Fibroblast of the conjunctiva (primary cell): ENCODE measurements at regions not wholly inside any gene's neighbourhood (a gene's known extent, or its start where the extent isn't known, plus 50 kb on each side); places are given as distances from the start of the nearest gene placed in this dataset.

Source experiments
- DNase-seq: peaks from one replicate; pipeline ENCODE4 v3.0.0-alpha.2; 2010; ENCODE audit warnings: low read depth

DNA sequence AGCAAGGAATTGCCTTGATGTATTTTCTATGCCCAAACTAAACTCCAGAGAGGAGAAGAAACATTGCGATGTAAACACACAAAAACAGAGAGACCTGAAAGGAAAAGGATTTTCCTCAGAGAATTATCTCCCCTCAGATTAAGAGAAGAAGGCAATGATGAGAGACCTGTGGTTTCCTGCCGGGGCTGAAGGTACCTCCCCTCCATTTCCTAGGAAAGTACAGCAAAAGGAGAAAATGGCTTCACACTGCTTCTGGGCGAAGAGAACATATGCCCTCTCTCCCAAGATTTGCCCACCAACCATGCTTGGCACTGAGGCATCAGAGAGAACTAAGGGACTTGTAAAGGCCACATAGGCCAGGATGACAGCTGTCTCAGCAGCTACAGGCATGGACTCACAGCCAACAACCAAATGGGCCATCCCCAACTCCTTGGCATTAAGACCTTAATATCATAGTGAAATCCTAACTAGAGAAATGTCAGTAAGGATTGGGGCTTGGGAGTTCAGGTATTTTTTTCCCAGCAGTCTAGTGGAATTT, 523.0 kb downstream of the PTPRC start:
- DNase-seq = no peak

DNA sequence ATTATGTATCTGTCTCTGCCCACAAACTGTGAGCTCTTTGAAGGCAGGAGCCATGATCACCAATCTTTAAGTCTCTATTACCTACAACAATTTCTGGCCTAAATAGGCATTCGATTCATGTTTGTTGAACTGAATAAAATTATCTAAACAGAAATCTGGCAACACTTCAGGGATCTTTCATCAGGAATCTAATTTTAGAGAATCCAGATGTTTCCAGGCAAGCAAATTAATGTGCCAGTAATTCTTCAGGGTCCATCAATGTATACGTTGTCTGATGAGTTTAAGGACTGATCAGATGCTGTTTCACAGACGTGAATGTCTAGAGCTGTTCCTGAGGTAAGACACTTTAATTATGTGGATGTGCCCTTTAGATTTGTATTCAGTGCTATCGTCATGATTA, 524.4 kb downstream of the PTPRC start:
- DNase-seq = no peak

DNA sequence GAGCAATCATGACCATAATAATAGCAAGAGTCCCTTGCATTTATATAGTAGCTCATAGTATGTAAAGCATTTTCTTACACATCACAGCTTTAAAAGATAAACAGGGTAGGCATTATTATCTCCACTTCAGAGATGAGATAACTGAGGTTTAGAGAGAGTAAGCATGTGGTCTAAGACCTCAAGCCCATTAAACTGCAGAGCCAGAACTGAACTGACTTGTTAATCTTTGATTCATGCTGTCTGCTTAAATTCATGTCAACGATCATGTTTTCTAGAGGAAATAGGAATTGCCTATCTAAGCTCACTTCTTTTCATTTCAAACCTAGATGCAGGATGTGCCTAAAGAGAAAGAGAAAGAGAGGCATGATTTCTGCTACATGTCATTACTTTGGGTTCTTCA, 524.8 kb downstream of the PTPRC start:
- no peak for DNase-seq

DNA sequence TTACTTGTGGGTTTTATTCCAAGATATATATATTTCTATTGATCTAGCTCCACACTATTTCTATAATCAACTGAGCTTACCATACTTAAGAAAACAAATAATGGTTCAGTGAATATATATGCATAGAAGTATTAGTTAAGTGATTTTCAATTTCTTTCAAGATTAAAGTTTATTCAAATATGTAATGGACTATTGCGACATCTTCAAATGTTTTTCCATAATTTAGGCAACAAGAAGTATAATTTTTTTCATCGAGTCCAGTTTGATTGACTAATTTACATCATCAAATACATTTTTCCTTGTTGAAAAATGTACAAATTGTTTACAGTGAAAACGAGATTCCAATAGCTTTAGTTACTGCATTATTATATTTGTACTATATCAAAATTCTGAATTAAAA, 528.6 kb downstream of the PTPRC start:
- DNase-seq = no peak

DNA sequence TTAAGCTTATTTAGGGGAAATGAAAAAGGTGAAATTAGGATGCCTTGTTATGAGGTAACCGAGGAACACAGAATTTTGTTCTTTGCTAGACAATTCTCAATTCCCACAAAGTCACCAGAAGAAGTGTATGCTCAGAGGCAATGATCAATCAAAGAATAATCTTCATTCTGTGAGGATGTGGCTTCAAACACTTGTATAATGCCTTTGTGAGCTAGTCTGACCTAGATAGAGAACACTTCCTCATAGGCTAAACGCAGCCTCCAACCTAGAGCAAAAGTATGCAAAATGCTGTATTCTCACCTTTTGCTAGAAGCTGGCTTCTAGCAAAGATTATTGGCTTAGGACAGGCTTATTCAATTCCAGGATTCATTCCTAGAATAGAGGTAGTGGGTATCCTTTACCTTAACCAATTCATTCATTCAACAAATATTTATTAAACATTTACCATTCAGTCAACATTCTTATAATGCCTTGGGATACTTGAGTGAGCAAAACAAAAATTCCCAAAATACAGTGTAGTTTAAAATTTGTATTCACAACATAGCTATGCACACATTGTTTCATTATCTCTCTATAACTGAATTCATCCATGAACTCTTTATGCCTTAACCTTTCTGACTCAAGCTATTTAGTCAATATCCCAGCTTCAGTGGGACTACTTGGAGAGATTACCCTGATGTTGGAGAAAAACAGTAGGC, 530.2 kb downstream of the PTPRC start:
- DNase-seq = no peak

DNA sequence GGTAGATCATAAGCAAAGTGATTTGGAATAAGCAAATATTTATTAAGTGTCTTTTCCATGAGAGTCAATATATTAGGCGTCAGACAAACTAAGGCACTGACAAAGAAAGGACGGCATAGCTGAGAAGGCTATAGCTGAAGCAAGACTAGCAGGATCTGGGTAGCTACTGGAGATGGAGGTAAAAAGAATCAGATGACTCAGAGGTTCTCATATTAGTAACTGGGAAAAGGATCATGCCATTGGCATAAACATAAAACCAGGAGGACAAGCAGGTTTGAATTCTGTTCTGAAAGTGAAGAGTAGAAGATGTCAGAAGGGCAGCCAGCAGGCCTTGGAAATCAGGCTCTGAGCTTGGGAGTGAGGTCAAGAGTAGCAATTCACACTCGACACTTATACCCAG, 531.9 kb downstream of the PTPRC start:
- DNase-seq = no peak

DNA sequence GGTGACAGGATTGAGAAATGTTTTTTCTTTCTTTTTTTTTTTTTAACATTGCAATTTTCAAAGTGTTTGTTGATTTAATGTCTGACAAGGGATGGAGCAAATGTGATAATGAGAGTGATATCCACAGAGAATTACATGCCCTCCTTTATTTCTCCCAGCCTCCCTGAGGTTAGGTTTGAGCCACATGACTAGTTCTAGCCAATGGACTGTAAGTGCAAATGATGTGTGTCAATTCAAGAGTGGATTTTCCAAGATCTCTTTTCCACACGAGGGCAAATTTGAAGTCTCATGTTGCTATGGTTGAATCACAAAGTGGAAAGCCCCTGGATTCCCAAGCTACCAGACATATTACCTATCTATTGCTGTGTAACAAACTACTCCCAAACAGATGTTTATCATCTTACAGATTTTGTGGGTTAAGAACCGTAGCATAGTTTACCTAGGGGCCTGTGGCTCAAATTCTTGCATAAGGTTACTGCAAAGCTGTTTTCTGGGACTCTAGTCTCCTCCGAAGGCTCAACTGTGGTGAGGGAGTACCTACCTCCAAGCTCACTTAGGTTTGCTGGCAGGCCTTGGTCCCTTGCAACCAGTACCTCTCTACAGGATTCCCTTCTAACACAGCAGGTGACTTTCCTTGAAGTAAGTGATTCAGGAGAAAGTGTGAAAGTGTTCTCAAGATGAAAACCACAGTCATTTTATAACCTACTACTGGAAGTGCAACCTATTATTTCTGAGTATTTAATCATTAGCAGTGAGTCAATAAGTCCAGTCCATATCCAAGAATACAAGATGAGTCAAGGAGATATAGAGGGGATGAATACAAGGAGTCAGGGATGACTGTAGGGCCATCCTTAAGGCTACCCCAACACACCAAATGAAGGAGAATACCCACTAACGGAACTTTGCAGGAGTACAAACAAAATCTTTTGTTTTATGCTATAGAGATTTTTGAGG, 533.6 kb downstream of the PTPRC start:
- no peak for DNase-seq

DNA sequence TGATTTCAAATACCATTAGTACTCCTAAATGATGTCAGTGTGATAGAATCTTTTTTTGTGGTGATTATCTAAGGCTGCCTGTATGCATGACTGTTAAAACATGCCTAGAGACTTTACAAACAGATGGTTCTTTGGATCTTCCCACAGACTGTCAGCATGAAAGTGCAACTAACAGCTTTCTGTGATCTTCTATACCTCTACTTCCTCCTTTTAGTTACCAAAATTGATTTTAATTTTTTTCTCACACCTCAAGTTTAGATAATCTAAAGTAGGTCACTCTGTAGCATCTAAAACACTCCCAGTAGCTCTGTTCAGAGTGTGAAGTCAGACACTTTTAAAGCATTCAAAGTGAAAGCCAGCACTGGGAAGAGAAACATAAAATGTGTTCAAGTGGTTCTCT, 534.5 kb downstream of the PTPRC start:
- DNase-seq = no peak

DNA sequence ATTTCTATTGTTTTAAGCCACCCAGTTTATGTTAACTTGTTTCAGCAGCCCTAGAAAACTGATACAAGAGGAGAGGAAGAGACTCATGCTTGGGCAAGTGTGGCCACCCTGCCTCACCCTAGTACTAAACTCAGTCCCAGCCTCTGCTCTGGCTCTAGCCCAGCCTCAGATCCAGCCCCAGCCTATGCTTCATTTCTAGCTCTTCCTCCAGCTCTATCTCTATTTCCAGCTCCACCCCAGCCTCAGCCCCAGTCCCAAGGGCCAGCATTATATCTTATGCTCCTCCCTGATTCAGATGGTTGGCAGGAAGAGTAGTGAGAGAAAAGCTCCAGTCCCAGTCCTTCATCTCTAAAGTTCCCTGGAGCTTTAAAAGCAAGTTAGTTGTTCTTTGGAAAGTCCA, 535.5 kb downstream of the PTPRC start:
- no peak for DNase-seq

DNA sequence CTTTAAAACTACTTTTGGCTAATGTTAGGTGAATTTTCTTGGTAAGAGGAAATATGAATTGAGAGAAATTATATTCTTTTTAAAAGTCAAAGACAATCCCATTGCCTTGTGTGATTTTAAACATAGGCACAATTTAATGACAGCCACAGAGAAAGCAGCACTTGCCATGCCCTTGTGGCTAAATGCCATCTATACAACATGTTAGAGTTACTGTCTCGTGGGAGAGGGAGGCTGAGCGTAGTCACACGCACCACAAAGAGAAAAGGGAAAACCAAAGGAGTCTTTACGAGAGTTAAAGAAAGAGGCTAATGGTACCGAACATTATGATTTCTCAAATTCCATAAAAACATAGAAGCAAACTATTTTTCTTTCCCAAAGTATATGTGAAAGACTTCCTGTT, 537.9 kb downstream of the PTPRC start:
- no peak for DNase-seq

DNA sequence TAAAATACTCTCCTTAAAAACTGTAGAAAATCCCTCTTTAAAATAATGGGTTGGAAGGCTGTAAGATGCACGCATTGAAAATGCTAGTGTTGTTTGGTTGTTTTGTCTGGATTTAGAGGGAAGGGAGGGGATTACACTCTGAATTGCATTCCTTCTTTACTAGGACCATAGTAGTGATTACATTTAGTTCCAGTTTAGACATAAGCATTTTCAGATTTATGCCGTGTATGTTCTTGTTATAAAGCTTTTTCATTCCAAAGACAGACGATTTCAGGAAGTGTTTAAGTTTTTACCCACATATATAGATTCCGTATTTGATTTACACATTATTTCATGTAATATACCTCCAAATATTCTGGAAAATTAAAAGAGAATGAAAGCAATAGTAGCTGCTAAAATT, 538.4 kb downstream of the PTPRC start:
- DNase-seq = no peak

DNA sequence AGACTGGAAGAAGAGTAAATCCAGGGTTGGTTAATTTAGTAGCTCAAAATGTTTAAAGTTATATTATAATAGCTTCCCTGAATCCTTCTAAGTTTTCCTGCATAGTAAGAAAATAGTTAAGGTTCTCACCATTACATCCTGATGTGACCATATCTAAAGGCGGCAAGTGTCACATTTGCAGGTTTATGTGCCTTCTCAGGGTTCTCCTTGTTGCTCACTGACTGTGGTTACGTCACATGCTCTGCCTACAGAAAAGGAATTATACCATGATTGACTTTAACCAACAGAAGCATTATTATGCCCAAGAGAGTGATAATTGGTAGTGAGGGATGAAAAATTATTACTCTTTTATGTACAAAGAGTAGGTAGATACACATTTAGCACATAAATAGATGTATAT, 539.8 kb downstream of the PTPRC start:
- DNase-seq = no peak

DNA sequence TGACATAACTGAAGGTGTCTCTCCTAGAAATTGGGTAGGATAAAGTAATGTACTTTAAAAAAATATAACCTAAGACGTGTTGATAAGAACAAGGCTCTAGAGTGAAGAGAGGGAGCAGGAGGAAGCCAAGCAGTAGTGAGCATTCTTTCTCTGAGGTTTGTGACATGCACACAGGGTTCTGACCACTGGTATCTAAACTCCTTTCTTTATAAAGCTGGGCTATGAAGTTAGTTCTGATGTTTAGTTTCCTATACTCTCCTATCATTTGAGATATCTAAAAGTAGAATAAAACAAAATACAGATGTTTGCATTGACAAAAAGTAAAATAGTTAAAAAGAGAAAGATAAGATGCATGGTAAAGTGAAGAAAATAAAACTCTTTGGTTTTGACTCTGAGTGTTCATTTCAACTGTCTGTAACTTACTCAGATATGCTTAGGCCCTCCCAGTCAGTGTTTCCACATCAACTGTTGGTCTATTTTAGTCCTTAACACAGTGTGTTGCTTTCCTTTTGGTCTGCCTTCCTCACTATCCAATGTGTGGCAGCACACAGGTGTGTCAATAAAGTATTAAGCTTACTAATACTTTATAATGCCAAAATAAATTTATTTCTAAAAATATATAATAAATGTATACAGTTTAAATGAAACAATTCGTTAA, 543.5 kb downstream of the PTPRC start:
- DNase-seq = no peak

DNA sequence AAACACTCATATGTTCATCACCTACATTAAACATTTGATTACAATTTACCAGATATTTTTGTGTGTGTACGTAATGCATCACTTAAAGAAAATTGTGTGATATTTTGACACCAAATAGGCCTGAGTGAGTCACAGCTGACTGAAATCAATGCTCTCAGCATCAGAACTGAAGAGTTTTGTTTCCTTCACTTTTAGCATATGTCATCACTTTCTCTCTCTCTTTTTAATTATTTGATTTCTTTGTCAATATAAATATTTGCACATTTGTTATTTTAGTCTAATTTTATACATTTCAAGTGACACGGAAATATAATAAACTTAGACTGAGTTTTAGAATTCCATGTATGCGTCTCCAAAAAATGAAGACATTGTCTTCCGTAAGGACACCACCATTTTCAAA, 545.3 kb downstream of the PTPRC start:
- DNase-seq = no peak

DNA sequence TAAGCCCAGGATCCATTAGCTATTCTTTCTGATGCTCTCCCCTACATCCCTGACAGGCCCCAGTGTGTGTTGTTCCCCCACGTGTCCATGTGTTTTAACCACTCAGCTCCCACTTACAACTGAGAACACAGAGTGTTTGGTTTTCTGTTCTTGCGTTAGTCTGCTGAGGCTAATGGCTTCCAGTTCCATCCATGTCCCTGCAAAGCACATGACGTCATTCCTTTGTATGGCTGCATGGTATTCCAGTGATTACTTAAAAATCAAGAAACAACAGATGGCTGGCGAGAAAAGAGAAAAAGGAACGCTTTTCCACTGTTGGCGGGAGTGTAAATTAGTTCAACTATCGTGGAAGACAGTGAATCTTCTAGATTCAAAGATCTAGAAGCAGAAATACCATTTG, 556.0 kb downstream of the PTPRC start:
- DNase-seq = no peak

DNA sequence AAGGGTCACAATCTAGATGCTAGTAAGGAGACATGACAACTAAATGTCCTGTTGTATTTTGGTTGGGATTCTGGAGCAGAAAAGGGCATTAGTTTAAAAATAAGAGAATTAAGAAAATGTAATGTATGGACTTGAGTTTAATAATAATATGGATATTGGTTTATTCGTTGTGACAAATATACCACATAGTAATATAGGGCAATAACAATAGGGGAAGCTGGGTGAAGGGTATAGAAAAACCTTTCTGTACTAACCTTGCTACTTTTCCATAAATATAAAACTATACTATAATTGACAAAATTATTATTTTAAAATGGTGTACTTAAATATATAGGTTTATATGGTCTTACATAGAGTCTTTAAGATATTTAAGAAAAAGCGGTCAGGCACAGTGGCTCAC, 558.9 kb downstream of the PTPRC start:
- no peak for DNase-seq

DNA sequence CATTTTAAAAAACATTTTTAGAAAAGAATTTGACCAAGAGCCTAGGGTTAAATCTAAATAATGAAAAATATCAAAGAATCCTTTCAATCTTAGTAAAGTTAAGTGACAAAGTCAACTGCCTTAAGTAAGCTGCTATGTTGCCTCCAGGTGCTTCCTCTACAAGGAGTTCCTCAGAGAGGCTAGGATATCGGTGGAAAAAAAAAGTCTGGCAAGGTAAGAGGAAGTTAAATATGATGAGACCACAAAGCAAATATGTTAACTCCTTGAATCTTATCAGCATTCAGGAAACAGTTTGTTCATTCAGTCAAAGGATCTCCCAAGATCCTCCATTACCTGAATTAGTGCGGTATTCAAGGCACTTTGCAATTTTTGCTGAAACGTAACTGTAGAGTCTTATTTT, 563.5 kb downstream of the PTPRC start:
- DNase-seq = no peak

DNA sequence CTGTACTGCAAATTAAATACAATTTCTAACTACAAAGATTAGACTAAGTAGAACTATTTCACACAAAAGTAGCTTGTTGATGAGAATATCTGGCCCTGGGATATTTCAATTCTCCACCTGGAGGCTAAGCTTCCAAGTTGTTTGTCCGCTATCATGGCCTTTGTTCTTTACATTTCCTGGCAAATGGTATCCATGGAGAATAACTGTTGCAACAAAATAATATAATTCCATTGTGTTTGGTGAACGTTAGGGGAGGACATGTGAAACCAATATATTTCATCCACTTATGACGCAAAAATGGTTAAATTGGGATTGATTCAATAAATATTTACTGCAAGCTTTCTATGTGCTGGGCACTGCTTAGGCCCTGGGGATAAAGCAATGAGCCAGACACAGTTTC, 565.4 kb downstream of the PTPRC start:
- no peak for DNase-seq

DNA sequence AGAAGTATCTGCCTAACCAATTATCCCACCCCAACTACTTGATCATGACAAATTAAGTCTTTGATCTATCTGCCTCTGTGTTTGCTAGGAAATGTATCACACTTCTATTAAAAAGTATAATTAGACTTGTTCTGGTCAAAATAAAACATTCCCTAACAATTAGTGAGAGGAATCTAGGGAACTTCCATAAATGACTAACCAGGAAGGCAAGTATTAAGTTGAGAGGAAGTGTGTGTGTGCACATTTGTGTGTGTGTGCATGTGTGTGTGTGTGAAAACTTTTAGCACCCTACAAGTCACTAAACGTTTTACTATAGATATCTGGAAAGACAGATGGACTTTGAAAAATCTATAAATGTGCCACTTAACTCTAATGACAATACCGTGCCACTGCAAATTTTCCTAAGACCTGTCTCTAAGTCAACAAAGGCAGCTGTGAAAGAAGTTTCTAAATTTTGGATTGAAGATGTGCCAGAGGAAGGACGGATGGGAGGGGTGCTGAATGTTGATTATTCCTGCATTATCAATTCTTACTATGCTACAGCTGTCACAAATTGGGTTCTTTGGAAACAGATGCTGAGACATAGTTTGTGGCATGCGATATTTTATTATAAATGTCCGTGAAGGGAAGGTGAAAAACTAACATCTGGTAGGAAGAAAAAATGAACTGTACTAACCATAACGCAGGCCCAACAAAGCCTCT, 567.1 kb downstream of the PTPRC start:
- DNase-seq = no peak

DNA sequence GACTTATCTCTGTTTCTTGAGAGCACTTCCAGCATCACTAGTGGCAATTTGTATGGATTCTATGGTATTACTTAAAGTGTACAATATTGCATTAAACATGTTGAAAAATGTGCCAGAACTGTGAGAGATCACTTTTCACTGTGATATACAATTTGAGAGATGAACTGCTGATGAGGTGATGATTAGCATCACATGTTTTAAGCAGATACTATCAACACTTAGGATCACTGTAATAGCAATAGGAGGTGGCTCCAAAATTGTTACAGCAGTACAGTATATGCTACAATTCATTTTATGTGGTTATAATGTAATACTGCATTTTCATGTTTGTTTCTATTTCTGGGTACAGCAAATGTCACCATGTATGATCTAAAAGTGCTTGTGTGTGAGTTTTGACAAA, 570.0 kb downstream of the PTPRC start:
- DNase-seq = no peak

DNA sequence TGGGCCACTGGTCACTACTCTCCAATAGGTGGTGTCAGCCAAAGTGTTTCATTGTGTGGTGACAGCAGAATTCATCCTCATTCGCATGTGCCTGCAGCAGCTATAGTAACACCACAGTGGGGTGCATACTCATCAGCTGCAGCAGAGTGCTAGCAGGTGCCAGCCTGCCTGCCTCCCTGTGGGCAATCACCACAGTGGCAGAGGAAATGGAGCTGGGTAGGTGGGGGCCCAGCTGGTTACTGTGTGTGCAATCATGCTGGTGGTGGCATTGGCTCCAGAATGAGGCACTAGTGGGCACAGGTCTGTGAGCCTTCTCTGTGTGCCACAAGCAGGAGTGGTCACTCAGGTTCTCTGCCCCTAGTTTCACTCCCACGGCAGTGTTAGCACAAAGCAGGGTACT, 579.2 kb downstream of the PTPRC start:
- no peak for DNase-seq

DNA sequence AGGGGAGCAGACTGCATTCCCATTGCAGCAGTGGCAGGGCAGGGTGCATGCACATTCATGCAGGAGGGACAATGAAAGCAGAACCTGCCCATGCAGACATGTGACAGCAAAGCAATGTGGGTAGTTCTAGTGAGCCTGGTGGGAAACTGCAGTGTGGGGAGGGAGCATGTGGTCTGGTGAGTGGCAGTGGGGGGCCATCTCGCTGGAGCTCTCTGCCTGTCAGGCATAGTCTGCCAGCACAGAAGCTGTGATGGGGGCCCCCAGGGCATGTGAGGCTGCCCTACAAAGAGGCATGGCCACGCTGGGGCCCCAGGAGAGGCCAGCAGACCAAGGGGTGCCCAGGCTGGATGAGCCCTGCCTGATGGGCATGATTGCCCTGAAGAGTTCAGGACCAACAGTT, 579.7 kb downstream of the PTPRC start:
- DNase-seq = no peak
